ENCODE measurements at regions not wholly inside any gene's neighbourhood (a gene's known extent, or its start where the extent isn't known, plus 50 kb on each side); places are given as distances from the start of the nearest gene placed in this dataset.
A peak's percentile ranks its signal among the peaks of the same experiment; 100 is the strongest.

- no peak for DNase-seq
- Histone ChIP-seq H3K27ac (no peak overlapping the region), H3K4me3 (ENCODE audit: low read depth, low read length) (no peak overlapping the region), H3K27me3 (ENCODE audit: insufficient read depth, low read depth, severe bottlenecking) (no peaks in the 10 kb centered on the region), H3K9me3 (ENCODE audit: severe bottlenecking) (no peaks in the 10 kb centered on the region), H3K36me3 (peaks cover 69% of the 10 kb centered on the region)
- no peak for TF ChIP-seq CTCF (IDR thresholded peaks at IDR 0.05; ENCODE audit: low read depth, low read length)
Observed at GRCh38 chr12:124391340-124392261, 96.7 kb downstream of the RFLNA start.

- DNase-seq = no peak
- Histone ChIP-seq H3K4me3 (ENCODE audit: low read depth, low read length) (no peak overlapping the region), H3K27me3 (ENCODE audit: insufficient read depth, low read depth, severe bottlenecking) (no peaks in the 10 kb centered on the region), H3K36me3 (peaks cover 63% of the 10 kb centered on the region), H3K9me3 (ENCODE audit: severe bottlenecking) (no peaks in the 10 kb centered on the region), H3K27ac (no peak overlapping the region)
- no peak for TF ChIP-seq CTCF (IDR thresholded peaks at IDR 0.05; ENCODE audit: low read depth, low read length)
Observed at GRCh38 chr12:124390442-124391097, 95.7 kb downstream of the RFLNA start.

DNA sequence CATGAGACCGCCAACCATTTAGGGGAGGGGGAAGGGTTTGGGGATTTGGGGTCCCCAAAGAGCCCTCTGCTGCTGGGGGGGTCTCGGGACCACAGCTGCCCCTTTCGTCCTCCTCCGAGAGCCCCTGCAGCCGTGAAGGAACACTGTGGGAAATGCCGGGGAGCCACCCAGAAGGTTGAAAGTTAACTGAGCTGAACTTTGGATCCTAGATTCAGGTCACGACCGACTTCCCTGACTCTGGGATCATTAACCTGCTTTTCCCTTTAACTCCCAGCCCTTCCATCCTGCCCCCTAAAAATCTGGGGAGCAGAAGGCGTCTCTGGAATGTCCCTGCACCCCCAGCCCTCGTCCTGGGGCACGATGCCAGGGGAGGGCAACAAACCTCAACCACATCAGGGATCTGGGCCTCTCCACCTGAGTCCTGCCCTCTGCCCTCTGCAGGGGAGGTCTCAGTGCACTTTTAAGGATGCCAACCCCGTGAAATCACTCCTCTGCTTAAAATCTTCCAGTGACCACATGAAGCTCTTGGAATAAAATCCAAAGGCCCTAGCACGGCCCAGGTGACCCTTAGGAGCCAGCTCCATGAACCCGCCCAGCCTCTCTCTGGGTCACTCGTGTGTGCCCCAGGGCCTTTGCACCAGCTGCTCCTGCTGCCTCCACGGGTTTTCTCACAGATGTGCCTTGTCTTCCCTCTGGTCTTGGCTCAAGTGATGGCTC lies 95.0 kb downstream of the RFLNA start:
- Histone ChIP-seq H3K4me3 (ENCODE audit: low read depth, low read length) (no peak overlapping the region), H3K27me3 (ENCODE audit: insufficient read depth, low read depth, severe bottlenecking) (no peaks in the 10 kb centered on the region), H3K27ac (no peak overlapping the region), H3K9me3 (ENCODE audit: severe bottlenecking) (no peaks in the 10 kb centered on the region), H3K36me3 (peaks cover 63% of the 10 kb centered on the region)
- TF ChIP-seq CTCF (IDR thresholded peaks at IDR 0.05; ENCODE audit: low read depth, low read length) = no peak
- DNase-seq = no peak

DNA sequence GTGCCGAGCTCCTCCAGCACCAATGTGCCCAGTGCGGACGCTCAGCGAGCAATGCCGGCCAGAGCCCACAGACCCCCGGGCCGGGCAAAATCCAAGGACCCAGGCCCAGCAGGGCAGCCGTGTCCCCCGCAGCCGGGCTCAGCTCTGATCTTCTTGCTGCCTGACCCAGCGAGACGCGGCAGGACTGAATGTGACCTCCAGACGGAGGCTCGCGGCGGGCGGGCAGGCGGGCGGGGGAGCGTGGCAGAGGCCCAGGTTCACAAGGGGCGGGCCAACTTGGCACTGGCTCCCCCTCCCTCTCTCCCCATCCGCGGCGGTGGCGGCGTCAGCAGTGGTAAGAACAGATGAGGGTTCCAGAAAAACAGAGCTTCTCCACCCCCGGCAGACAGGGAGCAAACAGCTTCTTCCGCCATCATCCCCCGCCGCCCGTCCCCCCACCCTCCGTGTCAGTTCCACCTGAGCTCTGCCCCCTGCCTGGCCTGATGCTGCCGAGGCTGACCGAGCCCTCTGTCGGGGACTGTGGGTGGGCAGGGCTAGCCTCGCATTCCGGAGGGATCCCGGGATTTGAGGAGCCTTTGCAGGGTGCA lies 94.3 kb downstream of the RFLNA start:
- peaks cover 63% of the 10 kb centered on the region for H3K36me3 ChIP-seq
- H3K27ac ChIP-seq = peak overlapping the region; percentile 62; the same call in 1 of the 2 replicates
- H3K9me3 ChIP-seq (ENCODE audit: severe bottlenecking) = no peaks in the 10 kb centered on the region
- TF ChIP-seq CTCF (IDR thresholded peaks at IDR 0.05; ENCODE audit: low read depth, low read length) = no peak
- H3K4me3 ChIP-seq (ENCODE audit: low read depth, low read length) = peak overlapping the region; percentile 25
- DNase-seq = peak; percentile 34
- H3K27me3 ChIP-seq (ENCODE audit: insufficient read depth, low read depth, severe bottlenecking) = no peaks in the 10 kb centered on the region

- Histone ChIP-seq H3K9me3 (ENCODE audit: severe bottlenecking) (no peaks in the 10 kb centered on the region), H3K36me3 (peaks cover 59% of the 10 kb centered on the region), H3K4me3 (ENCODE audit: low read depth, low read length) (peak overlapping the region; percentile 25), H3K27me3 (ENCODE audit: insufficient read depth, low read depth, severe bottlenecking) (no peaks in the 10 kb centered on the region), H3K27ac (peak overlapping the region; percentile 62; the same call in 1 of the 2 replicates)
- TF ChIP-seq CTCF (IDR thresholded peaks at IDR 0.05; ENCODE audit: low read depth, low read length) = no peak
- DNase-seq = peak; percentile 56
Observed at GRCh38 chr12:124388679-124389137, 93.8 kb downstream of the RFLNA start.
